ENCODE measurements at regions not wholly inside any gene's neighbourhood (a gene's known extent, or its start where the extent isn't known, plus 50 kb on each side); places are given as distances from the start of the nearest gene placed in this dataset.

DNA sequence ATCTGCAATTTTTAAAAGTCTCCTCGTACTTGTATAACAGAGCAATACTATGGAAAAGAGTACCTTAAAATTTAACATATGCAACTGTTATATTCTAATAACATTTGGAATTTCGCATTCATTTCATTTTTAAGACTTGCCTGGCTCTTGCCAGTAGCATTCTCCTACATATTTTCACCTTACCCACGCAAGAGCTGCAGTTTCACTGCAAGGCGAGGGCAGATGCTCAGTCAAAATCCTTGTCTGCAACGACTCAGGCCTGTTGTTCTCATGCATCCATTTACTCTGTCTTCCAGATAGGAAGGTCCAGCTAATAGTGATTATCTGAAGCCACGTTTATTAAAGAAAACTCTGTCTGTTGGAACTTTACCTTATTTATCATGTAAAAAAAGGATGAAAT, 227.0 kb upstream of the RFC3 start:
- TF ChIP-seq, protein P1, sequence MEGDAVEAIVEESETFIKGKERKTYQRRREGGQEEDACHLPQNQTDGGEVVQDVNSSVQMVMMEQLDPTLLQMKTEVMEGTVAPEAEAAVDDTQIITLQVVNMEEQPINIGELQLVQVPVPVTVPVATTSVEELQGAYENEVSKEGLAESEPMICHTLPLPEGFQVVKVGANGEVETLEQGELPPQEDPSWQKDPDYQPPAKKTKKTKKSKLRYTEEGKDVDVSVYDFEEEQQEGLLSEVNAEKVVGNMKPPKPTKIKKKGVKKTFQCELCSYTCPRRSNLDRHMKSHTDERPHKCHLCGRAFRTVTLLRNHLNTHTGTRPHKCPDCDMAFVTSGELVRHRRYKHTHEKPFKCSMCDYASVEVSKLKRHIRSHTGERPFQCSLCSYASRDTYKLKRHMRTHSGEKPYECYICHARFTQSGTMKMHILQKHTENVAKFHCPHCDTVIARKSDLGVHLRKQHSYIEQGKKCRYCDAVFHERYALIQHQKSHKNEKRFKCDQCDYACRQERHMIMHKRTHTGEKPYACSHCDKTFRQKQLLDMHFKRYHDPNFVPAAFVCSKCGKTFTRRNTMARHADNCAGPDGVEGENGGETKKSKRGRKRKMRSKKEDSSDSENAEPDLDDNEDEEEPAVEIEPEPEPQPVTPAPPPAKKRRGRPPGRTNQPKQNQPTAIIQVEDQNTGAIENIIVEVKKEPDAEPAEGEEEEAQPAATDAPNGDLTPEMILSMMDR (IDR thresholded peaks at IDR 0.05) = no peak
- no peak for TF ChIP-seq POLR2A (IDR thresholded peaks at IDR 0.05)

Data from uterus (tissue), 2 donors.